HG03432 (cell line): ENCODE measurements at regions not wholly inside any gene's neighbourhood (a gene's known extent, or its start where the extent isn't known, plus 50 kb on each side); places are given as distances from the start of the nearest gene placed in this dataset.

Source experiments
- ATAC-seq: cut with Tn5 transposase; IDR thresholded peaks from one replicate; pipeline ENCODE4 v1.9.1; 2021; ENCODE audit warnings: mild to moderate bottlenecking, moderate library complexity; ENCODE audit not compliant: unreplicated experiment

- ATAC-seq = no peak
Measured at GRCh38 chr20:58069796-58070663, 158.4 kb downstream of the ANKRD60 start.

GRCh38 chr20:58069207-58069606, 159.2 kb downstream of the ANKRD60 start:
- ATAC-seq = no peak

- ATAC-seq = no peak
Measured at GRCh38 chr20:58065508-58066361, 162.7 kb downstream of the ANKRD60 start.

- ATAC-seq = no peak
Measured at GRCh38 chr20:58064411-58065010, 163.9 kb downstream of the ANKRD60 start.

- ATAC-seq = no peak
Measured at GRCh38 chr20:58059260-58059544, 169.3 kb downstream of the ANKRD60 start.

- ATAC-seq = no peak
Measured at GRCh38 chr20:58058421-58059259, 169.8 kb downstream of the ANKRD60 start.

- no peak for ATAC-seq
Measured at GRCh38 chr20:58056921-58057686, 171.3 kb downstream of the ANKRD60 start.

GRCh38 chr20:58056021-58056591, 172.3 kb downstream of the ANKRD60 start:
- no peak for ATAC-seq

- ATAC-seq = no peak
Measured at GRCh38 chr20:58054780-58055373, 173.6 kb downstream of the ANKRD60 start.

- ATAC-seq = no peak
Measured at GRCh38 chr20:58054082-58054779, 174.2 kb downstream of the ANKRD60 start.

GRCh38 chr20:58053391-58054055, 174.9 kb downstream of the ANKRD60 start:
- no peak for ATAC-seq

- no peak for ATAC-seq
Measured at GRCh38 chr20:58051367-58051766, 177.1 kb downstream of the ANKRD60 start.

- no peak for ATAC-seq
Measured at GRCh38 chr20:58048096-58048702, 180.3 kb downstream of the ANKRD60 start.

- no peak for ATAC-seq
Measured at GRCh38 chr20:58046311-58046710, 182.1 kb downstream of the ANKRD60 start.

- no peak for ATAC-seq
Measured at GRCh38 chr20:58045579-58045978, 182.9 kb downstream of the ANKRD60 start.

- no peak for ATAC-seq
Measured at GRCh38 chr20:58044931-58045555, 183.4 kb downstream of the ANKRD60 start.

GRCh38 chr20:58044286-58044685, 184.2 kb downstream of the ANKRD60 start:
- no peak for ATAC-seq
